ENCODE measurements at regions not wholly inside any gene's neighbourhood (a gene's known extent, or its start where the extent isn't known, plus 50 kb on each side); places are given as distances from the start of the nearest gene placed in this dataset.

DNA sequence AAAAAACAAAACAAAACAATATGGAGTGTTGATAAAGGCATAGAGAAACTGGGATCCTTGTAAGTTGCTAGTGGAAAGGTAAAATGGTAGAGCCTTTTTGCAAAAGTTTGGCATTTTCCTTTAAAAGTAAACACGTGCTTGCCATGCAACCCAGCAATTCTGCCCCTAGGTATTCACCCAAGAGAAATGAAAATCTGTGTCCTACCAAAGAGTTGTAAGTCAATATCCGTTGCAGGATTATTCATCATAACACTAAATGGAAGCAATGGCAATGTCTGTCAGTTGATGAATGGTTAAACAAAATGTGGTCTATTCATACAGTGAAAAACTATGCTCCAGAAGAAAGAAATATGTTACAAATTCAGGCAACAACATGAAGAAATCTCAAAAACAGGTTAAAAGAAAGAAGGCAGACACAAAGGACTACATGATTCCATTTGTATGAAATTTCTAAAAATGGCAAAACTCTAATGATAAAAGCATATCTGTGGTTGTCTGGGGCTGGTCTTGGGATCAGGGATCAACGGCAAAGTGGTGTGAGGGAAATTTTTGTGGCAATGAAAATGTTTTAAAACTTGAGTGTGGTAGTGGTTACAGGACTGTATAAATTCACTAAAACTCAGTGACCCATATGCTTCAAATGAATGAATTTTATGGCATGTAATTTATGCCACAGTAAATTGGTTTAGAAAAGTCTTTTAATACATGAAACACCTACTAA lies 229.6 kb downstream of the OPA1 start:
- TF ChIP-seq POLR2AphosphoS5 (IDR thresholded peaks at IDR 0.05; ENCODE audit: low read depth), result no peak
- TF ChIP-seq, protein P1, sequence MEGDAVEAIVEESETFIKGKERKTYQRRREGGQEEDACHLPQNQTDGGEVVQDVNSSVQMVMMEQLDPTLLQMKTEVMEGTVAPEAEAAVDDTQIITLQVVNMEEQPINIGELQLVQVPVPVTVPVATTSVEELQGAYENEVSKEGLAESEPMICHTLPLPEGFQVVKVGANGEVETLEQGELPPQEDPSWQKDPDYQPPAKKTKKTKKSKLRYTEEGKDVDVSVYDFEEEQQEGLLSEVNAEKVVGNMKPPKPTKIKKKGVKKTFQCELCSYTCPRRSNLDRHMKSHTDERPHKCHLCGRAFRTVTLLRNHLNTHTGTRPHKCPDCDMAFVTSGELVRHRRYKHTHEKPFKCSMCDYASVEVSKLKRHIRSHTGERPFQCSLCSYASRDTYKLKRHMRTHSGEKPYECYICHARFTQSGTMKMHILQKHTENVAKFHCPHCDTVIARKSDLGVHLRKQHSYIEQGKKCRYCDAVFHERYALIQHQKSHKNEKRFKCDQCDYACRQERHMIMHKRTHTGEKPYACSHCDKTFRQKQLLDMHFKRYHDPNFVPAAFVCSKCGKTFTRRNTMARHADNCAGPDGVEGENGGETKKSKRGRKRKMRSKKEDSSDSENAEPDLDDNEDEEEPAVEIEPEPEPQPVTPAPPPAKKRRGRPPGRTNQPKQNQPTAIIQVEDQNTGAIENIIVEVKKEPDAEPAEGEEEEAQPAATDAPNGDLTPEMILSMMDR (conservative IDR thresholded peaks at IDR 0.05; ENCODE audit: low read depth in 2 of 2), result no peak
- no peak for TF ChIP-seq EZH2phosphoT487 (IDR thresholded peaks at IDR 0.05; ENCODE audit: unreplicated experiment)
- TF ChIP-seq, protein P2, sequence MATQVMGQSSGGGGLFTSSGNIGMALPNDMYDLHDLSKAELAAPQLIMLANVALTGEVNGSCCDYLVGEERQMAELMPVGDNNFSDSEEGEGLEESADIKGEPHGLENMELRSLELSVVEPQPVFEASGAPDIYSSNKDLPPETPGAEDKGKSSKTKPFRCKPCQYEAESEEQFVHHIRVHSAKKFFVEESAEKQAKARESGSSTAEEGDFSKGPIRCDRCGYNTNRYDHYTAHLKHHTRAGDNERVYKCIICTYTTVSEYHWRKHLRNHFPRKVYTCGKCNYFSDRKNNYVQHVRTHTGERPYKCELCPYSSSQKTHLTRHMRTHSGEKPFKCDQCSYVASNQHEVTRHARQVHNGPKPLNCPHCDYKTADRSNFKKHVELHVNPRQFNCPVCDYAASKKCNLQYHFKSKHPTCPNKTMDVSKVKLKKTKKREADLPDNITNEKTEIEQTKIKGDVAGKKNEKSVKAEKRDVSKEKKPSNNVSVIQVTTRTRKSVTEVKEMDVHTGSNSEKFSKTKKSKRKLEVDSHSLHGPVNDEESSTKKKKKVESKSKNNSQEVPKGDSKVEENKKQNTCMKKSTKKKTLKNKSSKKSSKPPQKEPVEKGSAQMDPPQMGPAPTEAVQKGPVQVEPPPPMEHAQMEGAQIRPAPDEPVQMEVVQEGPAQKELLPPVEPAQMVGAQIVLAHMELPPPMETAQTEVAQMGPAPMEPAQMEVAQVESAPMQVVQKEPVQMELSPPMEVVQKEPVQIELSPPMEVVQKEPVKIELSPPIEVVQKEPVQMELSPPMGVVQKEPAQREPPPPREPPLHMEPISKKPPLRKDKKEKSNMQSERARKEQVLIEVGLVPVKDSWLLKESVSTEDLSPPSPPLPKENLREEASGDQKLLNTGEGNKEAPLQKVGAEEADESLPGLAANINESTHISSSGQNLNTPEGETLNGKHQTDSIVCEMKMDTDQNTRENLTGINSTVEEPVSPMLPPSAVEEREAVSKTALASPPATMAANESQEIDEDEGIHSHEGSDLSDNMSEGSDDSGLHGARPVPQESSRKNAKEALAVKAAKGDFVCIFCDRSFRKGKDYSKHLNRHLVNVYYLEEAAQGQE (IDR thresholded peaks at IDR 0.05; ENCODE audit: unreplicated experiment), result no peak
